HFF-Myc (cell line): ENCODE measurements at regions not wholly inside any gene's neighbourhood (a gene's known extent, or its start where the extent isn't known, plus 50 kb on each side); places are given as distances from the start of the nearest gene placed in this dataset.

Source experiments
- DNase-seq: peaks from one replicate; pipeline ENCODE4 v3.0.0-alpha.2; 2011; ENCODE audit warnings: low read depth; ENCODE audit errors: extremely low read depth
- H3K4me3 ChIP-seq: replicated peaks from 2 replicates; pipeline ENCODE4 v1.5.1; 2011; ENCODE audit warnings: low read depth, mild to moderate bottlenecking, control low read depth, low read length
- TF ChIP-seq, protein P1 (sequence below): IDR thresholded peaks from 2 replicates; pipeline ENCODE4 v1.5.1; 2012; ENCODE audit warnings: mild to moderate bottlenecking, low read depth, low read length, control low read depth; ENCODE audit errors: missing control alignments

DNA sequence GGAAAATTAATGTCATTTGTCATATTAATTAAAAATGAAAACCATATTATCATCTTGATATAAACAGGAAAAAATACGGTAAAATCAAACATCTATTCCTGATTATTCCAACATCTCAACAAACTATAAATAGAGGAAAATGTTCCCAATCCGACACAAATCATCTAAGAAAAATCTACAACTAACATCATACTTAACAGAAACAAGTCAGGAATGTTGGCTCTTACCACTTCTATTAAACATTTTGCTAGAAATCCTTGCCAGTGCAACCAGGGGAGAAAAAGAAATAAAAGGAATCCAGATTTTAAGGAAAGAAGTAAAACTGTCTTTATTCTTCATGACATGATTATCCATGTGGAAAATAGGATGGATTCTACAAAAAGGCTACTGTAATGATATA is 77.0 kb upstream of the IRF2BP2 start:
- H3K4me3 ChIP-seq: no peak overlapping the region
- DNase-seq: no peak
- TF ChIP-seq, protein P1, sequence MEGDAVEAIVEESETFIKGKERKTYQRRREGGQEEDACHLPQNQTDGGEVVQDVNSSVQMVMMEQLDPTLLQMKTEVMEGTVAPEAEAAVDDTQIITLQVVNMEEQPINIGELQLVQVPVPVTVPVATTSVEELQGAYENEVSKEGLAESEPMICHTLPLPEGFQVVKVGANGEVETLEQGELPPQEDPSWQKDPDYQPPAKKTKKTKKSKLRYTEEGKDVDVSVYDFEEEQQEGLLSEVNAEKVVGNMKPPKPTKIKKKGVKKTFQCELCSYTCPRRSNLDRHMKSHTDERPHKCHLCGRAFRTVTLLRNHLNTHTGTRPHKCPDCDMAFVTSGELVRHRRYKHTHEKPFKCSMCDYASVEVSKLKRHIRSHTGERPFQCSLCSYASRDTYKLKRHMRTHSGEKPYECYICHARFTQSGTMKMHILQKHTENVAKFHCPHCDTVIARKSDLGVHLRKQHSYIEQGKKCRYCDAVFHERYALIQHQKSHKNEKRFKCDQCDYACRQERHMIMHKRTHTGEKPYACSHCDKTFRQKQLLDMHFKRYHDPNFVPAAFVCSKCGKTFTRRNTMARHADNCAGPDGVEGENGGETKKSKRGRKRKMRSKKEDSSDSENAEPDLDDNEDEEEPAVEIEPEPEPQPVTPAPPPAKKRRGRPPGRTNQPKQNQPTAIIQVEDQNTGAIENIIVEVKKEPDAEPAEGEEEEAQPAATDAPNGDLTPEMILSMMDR: no peak

DNA sequence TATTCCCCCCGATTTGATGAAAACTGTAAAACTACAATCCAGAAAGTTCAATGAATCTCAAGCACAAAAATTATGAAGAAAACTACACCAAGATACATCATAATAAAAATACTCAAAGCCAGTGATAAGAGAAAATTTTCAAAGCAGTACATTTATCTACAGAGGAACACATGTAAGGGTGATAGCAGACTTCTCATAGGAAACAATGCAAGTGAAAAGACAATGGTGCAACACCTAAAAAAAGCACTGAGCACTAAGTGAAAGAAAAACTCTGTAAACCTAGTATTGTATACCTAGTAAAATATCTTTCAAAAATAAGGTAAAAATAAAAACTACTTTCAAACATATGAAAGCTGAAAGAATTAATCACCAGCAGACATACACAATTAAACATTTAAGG is 76.1 kb upstream of the IRF2BP2 start:
- H3K4me3 ChIP-seq: no peak overlapping the region
- DNase-seq: no peak
- TF ChIP-seq, protein P1: no peak

DNA sequence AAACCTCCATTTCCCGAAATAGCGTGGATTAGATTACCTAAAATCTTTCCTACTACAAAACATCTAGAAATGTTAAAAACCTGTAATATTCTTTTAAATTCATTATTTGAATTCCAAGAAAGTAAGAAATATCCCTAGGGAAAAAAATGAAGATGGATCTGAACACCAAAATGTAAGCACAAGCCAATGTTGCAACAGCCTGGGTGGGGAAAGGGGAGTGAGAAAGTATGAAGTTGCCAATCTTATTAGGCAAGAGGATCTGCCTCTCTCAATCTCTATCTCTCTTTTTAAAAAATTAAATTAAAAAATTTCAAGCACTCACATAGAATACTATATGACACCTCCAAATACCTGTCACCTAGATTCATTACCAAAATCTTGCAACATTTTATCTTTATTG is 74.9 kb upstream of the IRF2BP2 start:
- DNase-seq: no peak
- no peak overlapping the region for H3K4me3 ChIP-seq
- TF ChIP-seq, protein P1: no peak

DNA sequence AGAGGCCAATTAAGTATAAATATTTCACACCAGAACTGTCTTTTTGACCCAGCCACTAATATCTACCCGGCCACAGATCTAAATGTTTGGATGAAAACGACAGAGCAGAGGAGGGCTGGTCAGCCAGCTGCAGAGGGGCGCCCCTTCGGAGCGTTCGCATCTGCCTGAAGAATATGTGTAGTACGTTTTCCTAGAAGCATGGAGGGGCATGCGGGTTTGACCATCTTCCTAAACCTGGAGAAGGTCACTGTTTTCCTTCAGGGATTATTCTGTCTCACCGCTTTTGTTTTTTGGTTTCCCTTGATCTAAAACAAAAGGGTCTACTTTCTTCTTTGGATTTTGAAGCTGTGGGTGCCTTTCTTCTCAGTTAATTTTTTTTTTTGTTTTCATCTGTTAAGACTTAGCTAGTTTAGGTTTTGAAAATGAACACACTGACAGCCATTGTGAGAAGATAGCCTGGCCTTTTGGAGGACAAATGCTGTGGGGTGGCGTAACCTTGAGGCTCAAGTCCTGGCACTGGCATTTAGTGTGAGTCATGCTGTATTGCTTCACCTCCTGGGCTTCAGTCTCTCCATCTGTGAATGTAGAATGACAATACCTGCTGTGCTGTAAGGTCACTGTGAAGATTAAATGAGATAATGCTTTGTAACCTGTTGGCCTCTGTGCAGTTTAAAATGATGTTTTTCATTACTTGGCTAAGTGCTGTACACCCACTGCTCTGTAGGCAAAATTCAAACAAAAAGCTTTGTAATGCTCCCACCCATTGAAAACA is 74.1 kb upstream of the IRF2BP2 start:
- TF ChIP-seq, protein P1: no peak
- no peak for DNase-seq
- no peak overlapping the region for H3K4me3 ChIP-seq

DNA sequence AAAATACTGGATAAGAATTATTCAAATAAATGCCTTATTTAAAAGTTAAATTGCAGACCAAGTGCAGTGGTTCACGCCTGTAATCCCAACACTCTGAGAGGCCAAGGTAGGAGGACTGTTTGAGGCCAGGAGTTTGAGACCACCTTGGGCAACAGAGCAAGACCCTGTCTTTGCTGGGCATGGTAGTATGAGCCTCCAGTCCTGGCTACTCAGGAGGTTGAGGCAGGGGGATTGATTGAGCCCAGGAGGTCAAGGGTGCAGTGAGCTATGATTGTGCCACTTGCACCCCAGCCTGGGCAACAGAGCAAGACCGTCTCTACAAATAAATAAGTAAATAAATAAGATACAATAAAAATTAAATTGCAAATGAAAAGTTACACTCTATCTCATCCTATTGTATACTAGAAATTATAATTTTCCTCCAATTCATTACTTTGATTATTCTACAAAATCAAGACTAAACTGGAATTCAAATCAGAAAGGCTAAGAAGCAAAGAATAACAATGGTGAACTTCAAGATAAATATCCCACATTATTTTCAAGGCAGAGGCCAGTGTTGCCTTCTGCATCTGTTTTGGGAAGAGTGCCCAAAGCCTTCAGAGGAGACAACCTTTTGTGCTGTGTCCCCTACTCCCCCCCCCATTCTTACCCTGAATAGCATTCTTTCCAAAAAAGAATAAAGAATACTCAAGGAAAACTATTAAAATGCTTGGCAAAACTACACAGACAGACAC is 73.3 kb upstream of the IRF2BP2 start:
- H3K4me3 ChIP-seq: no peak overlapping the region
- no peak for DNase-seq
- TF ChIP-seq, protein P1: no peak

DNA sequence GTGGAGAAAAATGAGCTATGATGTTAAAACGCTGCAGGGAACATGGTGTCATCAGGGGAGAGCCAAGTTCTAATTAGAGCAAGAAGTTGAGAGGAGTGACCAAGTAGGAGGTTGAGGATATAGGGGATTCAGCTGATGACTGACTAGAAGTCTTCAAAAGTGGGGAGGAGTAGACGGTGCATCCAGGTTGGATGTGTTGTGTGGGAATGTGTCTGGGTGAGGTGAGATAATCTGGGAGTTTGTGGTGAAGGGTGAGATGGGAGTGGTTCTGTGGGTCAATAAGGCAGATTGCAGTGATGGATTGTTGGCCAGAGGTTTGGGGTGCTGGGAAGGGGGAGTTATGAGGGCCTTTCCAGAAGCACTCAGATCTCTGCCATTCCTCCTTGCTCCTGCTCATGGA is 72.0 kb upstream of the IRF2BP2 start:
- H3K4me3 ChIP-seq: no peak overlapping the region
- TF ChIP-seq, protein P1: no peak
- no peak for DNase-seq

DNA sequence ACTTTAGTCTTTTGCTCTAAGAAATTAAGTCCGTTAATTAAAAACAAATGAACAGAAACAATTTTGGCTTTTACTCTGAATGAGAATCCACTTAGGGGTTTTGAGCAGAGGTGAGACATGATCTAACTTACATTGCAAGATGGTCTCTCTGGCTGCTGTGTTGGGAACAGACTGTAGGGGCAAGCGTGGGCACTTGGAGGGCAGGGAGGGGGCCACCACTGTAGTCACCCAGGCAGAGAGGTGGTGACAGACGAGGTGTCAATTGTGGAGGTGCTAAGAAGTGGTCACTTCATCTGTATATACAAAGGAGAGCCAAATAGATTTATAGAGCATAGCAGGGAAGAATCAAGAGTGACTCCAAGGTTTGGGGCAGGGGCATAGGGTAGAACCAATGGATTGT is 71.1 kb upstream of the IRF2BP2 start:
- TF ChIP-seq, protein P1: no peak
- DNase-seq: no peak
- H3K4me3 ChIP-seq: no peak overlapping the region
